ENCODE measurements at regions not wholly inside any gene's neighbourhood (a gene's known extent, or its start where the extent isn't known, plus 50 kb on each side); places are given as distances from the start of the nearest gene placed in this dataset.

DNA sequence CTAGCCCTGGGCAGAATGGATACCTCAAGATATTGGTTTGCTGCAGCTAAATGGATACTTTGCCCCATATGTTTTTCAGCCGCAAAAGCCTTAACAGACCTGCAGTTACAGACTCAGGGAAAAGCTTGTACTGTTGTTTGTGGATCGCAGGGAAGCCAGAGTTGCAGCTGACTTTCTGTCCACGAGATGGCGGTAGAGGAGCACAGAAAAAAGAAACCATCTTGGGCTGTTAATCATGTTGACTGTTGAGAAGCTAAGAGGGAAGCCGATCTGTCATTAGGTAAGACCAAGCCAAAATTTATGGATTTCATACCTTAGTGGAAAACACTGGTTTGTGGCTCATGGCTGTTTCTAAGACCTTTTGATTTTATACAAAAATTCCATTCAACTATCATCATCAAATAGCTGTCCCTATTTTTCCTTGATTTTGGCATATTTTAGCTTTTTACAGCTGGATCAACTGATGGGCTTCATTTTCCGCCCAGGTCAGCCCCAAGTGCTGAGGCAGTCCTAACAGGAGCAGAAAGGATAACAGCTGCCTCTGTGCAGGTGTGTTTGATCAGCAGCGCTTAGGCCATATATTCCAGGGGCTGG, 205.7 kb upstream of the ZPLD1 start:
- TF ChIP-seq CTCF (IDR thresholded peaks at IDR 0.05) (peak; percentile 85 to 97 (median 92)), POLR2A (IDR thresholded peaks at IDR 0.05) (no peak)

Data from Peyer's patch (tissue), 4 donors.